ENCODE measurements at regions not wholly inside any gene's neighbourhood (a gene's known extent, or its start where the extent isn't known, plus 50 kb on each side); places are given as distances from the start of the nearest gene placed in this dataset.

- no peak for DNase-seq
- Mint-ChIP-seq H3K36me3 (ENCODE audit: unreplicated experiment) (no peaks in the 10 kb centered on the region), H3K27me3 (ENCODE audit: unreplicated experiment) (no peaks in the 10 kb centered on the region), H3K9me3 (ENCODE audit: unreplicated experiment) (no peaks in the 10 kb centered on the region), H3K4me1 (ENCODE audit: low read depth, unreplicated experiment) (no peaks in the 10 kb centered on the region), H3K27ac (ENCODE audit: unreplicated experiment) (no peak overlapping the region), H3K4me3 (ENCODE audit: unreplicated experiment) (no peak overlapping the region)
- TF ChIP-seq CTCF (IDR thresholded peaks at IDR 0.05; ENCODE audit: partially characterized antibody, unreplicated experiment): no peak
Measured at GRCh38 chr1:195275710-195276109, 1332.5 kb downstream of the KCNT2 start.

GRCh38 chr1:195251900-195252299 lies 1356.3 kb downstream of the KCNT2 start:
- H3K4me3 Mint-ChIP-seq (ENCODE audit: unreplicated experiment): no peak overlapping the region
- TF ChIP-seq CTCF (IDR thresholded peaks at IDR 0.05; ENCODE audit: partially characterized antibody, unreplicated experiment): no peak

GRCh38 chr1:195243492-195243891 lies 1364.7 kb downstream of the KCNT2 start:
- H3K36me3 Mint-ChIP-seq (ENCODE audit: unreplicated experiment): no peaks in the 10 kb centered on the region
- no peak for TF ChIP-seq CTCF (IDR thresholded peaks at IDR 0.05; ENCODE audit: partially characterized antibody, unreplicated experiment)
- no peak overlapping the region for H3K4me3 Mint-ChIP-seq (ENCODE audit: unreplicated experiment)
- no peaks in the 10 kb centered on the region for H3K27me3 Mint-ChIP-seq (ENCODE audit: unreplicated experiment)
- no peak for DNase-seq
- peaks cover 6% of the 10 kb centered on the region for H3K4me1 Mint-ChIP-seq (ENCODE audit: low read depth, unreplicated experiment)
- H3K27ac Mint-ChIP-seq (ENCODE audit: unreplicated experiment): no peak overlapping the region
- H3K9me3 Mint-ChIP-seq (ENCODE audit: unreplicated experiment): no peaks in the 10 kb centered on the region

More at GRCh38 chr1:195251900-195252299, 1356.3 kb downstream of the KCNT2 start:
- DNase-seq: no peak
- Mint-ChIP-seq H3K36me3 (ENCODE audit: unreplicated experiment) (no peaks in the 10 kb centered on the region), H3K27ac (ENCODE audit: unreplicated experiment) (no peak overlapping the region), H3K4me1 (ENCODE audit: low read depth, unreplicated experiment) (no peaks in the 10 kb centered on the region), H3K9me3 (ENCODE audit: unreplicated experiment) (no peaks in the 10 kb centered on the region), H3K27me3 (ENCODE audit: unreplicated experiment) (no peaks in the 10 kb centered on the region)

GRCh38 chr1:195241066-195241465 lies 1367.2 kb downstream of the KCNT2 start:
- no peak for TF ChIP-seq CTCF (IDR thresholded peaks at IDR 0.05; ENCODE audit: partially characterized antibody, unreplicated experiment)
- no peaks in the 10 kb centered on the region for H3K27me3 Mint-ChIP-seq (ENCODE audit: unreplicated experiment)
- H3K4me3 Mint-ChIP-seq (ENCODE audit: unreplicated experiment): no peak overlapping the region
- no peaks in the 10 kb centered on the region for H3K36me3 Mint-ChIP-seq (ENCODE audit: unreplicated experiment)
- H3K4me1 Mint-ChIP-seq (ENCODE audit: low read depth, unreplicated experiment): peaks cover 6% of the 10 kb centered on the region
- H3K9me3 Mint-ChIP-seq (ENCODE audit: unreplicated experiment): no peaks in the 10 kb centered on the region
- peak overlapping the region; percentile 64 for H3K27ac Mint-ChIP-seq (ENCODE audit: unreplicated experiment)
- no peak for DNase-seq

GRCh38 chr1:195238313-195238712 lies 1369.9 kb downstream of the KCNT2 start:
- Mint-ChIP-seq H3K36me3 (ENCODE audit: unreplicated experiment) (no peaks in the 10 kb centered on the region), H3K27me3 (ENCODE audit: unreplicated experiment) (no peaks in the 10 kb centered on the region), H3K27ac (ENCODE audit: unreplicated experiment) (no peak overlapping the region), H3K4me1 (ENCODE audit: low read depth, unreplicated experiment) (peaks cover 6% of the 10 kb centered on the region), H3K9me3 (ENCODE audit: unreplicated experiment) (no peaks in the 10 kb centered on the region), H3K4me3 (ENCODE audit: unreplicated experiment) (no peak overlapping the region)
- no peak for DNase-seq
- no peak for TF ChIP-seq CTCF (IDR thresholded peaks at IDR 0.05; ENCODE audit: partially characterized antibody, unreplicated experiment)
